IPS-NIHi7 (cell line): ENCODE measurements at regions not wholly inside any gene's neighbourhood (a gene's known extent, or its start where the extent isn't known, plus 50 kb on each side); places are given as distances from the start of the nearest gene placed in this dataset.
"Not testable (repeated sequence)": the region's sequence is repeated elsewhere in the genome, so short reads cannot be mapped to it uniquely, and the experiment has no call there.

Experiments
- DNase-seq: peaks from one replicate; pipeline ENCODE4 v3.0.0; 2012; ENCODE audit warnings: mixed read lengths; ENCODE audit errors: extremely low spot score

GRCh38 chr22:22697377-22698117 is 53.1 kb downstream of the GGTLC2 start:
- no peak for DNase-seq

- no peak for DNase-seq
These were observed 53.9 kb downstream of the GGTLC2 start for GRCh38 chr22:22698263-22698750.

- no peak for DNase-seq
These were observed 56.2 kb downstream of the GGTLC2 start for GRCh38 chr22:22700631-22701030.

- DNase-seq = not testable (repeated sequence)
These were observed 57.1 kb downstream of the GGTLC2 start for GRCh38 chr22:22701557-22701956.

- DNase-seq = no peak
These were observed 58.1 kb downstream of the GGTLC2 start for GRCh38 chr22:22702237-22703202.

- no peak for DNase-seq
These were observed 58.8 kb downstream of the GGTLC2 start for GRCh38 chr22:22703203-22703570.

GRCh38 chr22:22703715-22704114 is 59.3 kb downstream of the GGTLC2 start:
- no peak for DNase-seq

GRCh38 chr22:22704156-22704946 is 59.9 kb downstream of the GGTLC2 start:
- no peak for DNase-seq

GRCh38 chr22:22705328-22706100 is 61.1 kb downstream of the GGTLC2 start:
- DNase-seq = no peak

- no peak for DNase-seq
These were observed 62.0 kb downstream of the GGTLC2 start for GRCh38 chr22:22706253-22706915.

GRCh38 chr22:22709719-22710445 is 65.5 kb downstream of the GGTLC2 start:
- DNase-seq = peak; percentile 81

- peak; percentile 79 for DNase-seq
These were observed 66.5 kb downstream of the GGTLC2 start for GRCh38 chr22:22710719-22711531.

GRCh38 chr22:22711532-22711913 is 67.1 kb downstream of the GGTLC2 start:
- no peak for DNase-seq

- DNase-seq = no peak
These were observed 67.8 kb downstream of the GGTLC2 start for GRCh38 chr22:22712092-22712658.

- DNase-seq = no peak
These were observed 68.4 kb downstream of the GGTLC2 start for GRCh38 chr22:22712666-22713365.

- no peak for DNase-seq
These were observed 69.0 kb downstream of the GGTLC2 start for GRCh38 chr22:22713416-22713815.

- DNase-seq = no peak
These were observed 70.4 kb downstream of the GGTLC2 start for GRCh38 chr22:22714600-22715335.
